HEK293T (cell line): ENCODE measurements at regions not wholly inside any gene's neighbourhood (a gene's known extent, or its start where the extent isn't known, plus 50 kb on each side); places are given as distances from the start of the nearest gene placed in this dataset.

Source experiments
- ARNT ChIP-seq: fragments of 450-650 bp; IDR thresholded peaks from 2 replicates; pipeline ENCODE4 v1.6.1; 2017; ENCODE audit warnings: mild to moderate bottlenecking
- ELF4 ChIP-seq: fragments of 450-650 bp; IDR thresholded peaks from 2 replicates; pipeline ENCODE4 v1.6.1; 2017; ENCODE audit warnings: antibody characterized with exemption
- FOXA1 ChIP-seq: fragments of 450-650 bp; IDR thresholded peaks from 2 replicates; pipeline ENCODE4 v1.6.1; 2016; ENCODE audit warnings: mild to moderate bottlenecking
- FOXK2 ChIP-seq: fragments of 450-650 bp; IDR thresholded peaks from 2 replicates; pipeline ENCODE4 v1.6.1; 2016; ENCODE audit warnings: mild to moderate bottlenecking
- SUZ12 ChIP-seq: fragments of 450-650 bp; IDR thresholded peaks from 2 replicates; pipeline ENCODE4 v1.6.1; 2016; ENCODE audit warnings: mild to moderate bottlenecking

- TF ChIP-seq ARNT (no peak), FOXA1 (no peak), FOXK2 (no peak), ELF4 (no peak), SUZ12 (no peak)
Observed at GRCh38 chr9:86741311-86742208, 205.7 kb downstream of the GAS1 start.
